Neural progenitor cell (in vitro differentiated cells): ENCODE measurements at regions not wholly inside any gene's neighbourhood (a gene's known extent, or its start where the extent isn't known, plus 50 kb on each side); places are given as distances from the start of the nearest gene placed in this dataset.

Experiments
- DNase-seq: peaks from one replicate; pipeline ENCODE4 v3.0.0-alpha.2; 2016; ENCODE audit warnings: low spot score
- H2AFZ ChIP-seq: fragments of 200-600 bp; sonication (generic); replicated peaks from 2 replicates; pipeline ENCODE4 v1.6.1; 2016; ENCODE audit warnings: antibody characterized with exemption
- H3F3A ChIP-seq: fragments of 200-600 bp; sonication (generic); 2 replicates; pipeline ENCODE4 v1.6.1; 2016; ENCODE audit warnings: antibody characterized with exemption, low read depth
- H3K27ac ChIP-seq: fragments of 200-600 bp; sonication (generic); 2 replicates; pipeline ENCODE4 v1.5.1; 2016; ENCODE audit warnings: mild to moderate bottlenecking
- H3K27me3 ChIP-seq: fragments of 200-600 bp; sonication (generic); 2 replicates; pipeline ENCODE4 v1.6.1; 2016; ENCODE audit warnings: mild to moderate bottlenecking, moderate library complexity
- H3K36me3 ChIP-seq: fragments of 200-600 bp; sonication (generic); 2 replicates; pipeline ENCODE4 v1.5.1; 2016
- H3K4me1 ChIP-seq: fragments of 200-600 bp; sonication (generic); 2 replicates; pipeline ENCODE4 v1.6.1; 2016; ENCODE audit warnings: mixed run types
- H3K4me2 ChIP-seq: fragments of 200-600 bp; sonication (generic); 2 replicates; pipeline ENCODE4 v1.6.1; 2016
- H3K4me3 ChIP-seq: fragments of 200-600 bp; sonication (generic); 2 replicates; pipeline ENCODE4 v1.5.1; 2016
- H3K79me2 ChIP-seq: fragments of 200-600 bp; sonication (generic); 2 replicates; pipeline ENCODE4 v1.6.1; 2016; ENCODE audit warnings: low read depth
- H3K9ac ChIP-seq: fragments of 200-600 bp; sonication (generic); 2 replicates; pipeline ENCODE4 v1.6.1; 2016
- H3K9me3 ChIP-seq: fragments of 200-600 bp; sonication (generic); 2 replicates; pipeline ENCODE4 v1.5.1; 2016; ENCODE audit warnings: low read depth
- H4K20me1 ChIP-seq: fragments of 200-600 bp; sonication (generic); 2 replicates; pipeline ENCODE4 v1.6.1; 2016; ENCODE audit warnings: low read depth
- H3K27ac Mint-ChIP-seq: 3 replicates; pipeline ENCODE4 v1.8.0; 2021; ENCODE audit warnings: mixed read lengths
- H3K27me3 Mint-ChIP-seq: 2 replicates; pipeline ENCODE4 v1.8.0; 2022; ENCODE audit warnings: low read depth, mild to moderate bottlenecking, inconsistent platforms, moderate library complexity, mixed read lengths; ENCODE audit not compliant: insufficient read depth
- H3K36me3 Mint-ChIP-seq: 3 replicates; pipeline ENCODE4 v1.8.0; 2021; ENCODE audit warnings: mixed read lengths
- H3K4me1 Mint-ChIP-seq: 3 replicates; pipeline ENCODE4 v1.8.0; 2021; ENCODE audit warnings: mixed read lengths
- H3K4me3 Mint-ChIP-seq: 3 replicates; pipeline ENCODE4 v1.8.0; 2021; ENCODE audit warnings: mild to moderate bottlenecking, moderate library complexity, mixed read lengths
- H3K9me3 Mint-ChIP-seq: 3 replicates; pipeline ENCODE4 v1.8.0; 2020; ENCODE audit warnings: mixed read lengths
- CTCF ChIP-seq: fragments of 200-600 bp; sonication (generic); IDR thresholded peaks from 2 replicates; pipeline ENCODE4 v1.5.1; 2017; ENCODE audit warnings: antibody characterized with exemption, mild to moderate bottlenecking
- EZH2 ChIP-seq: fragments of 200-600 bp; sonication (generic); IDR thresholded peaks from 2 replicates; pipeline ENCODE4 v1.6.1; 2017; ENCODE audit warnings: antibody characterized with exemption, mild to moderate bottlenecking, moderate library complexity
- EZH2phosphoT487 ChIP-seq: fragments of 200-600 bp; sonication (generic); IDR thresholded peaks from 2 replicates; pipeline ENCODE4 v1.6.1; 2017; ENCODE audit warnings: antibody characterized with exemption

GRCh38 chr6:20328266-20328923 is 73.3 kb upstream of the E2F3 start:
- H3K9me3 Mint-ChIP-seq: no peaks in the 10 kb centered on the region
- Histone ChIP-seq H3K9me3 (no peaks in the 10 kb centered on the region), H3K36me3 (no peaks in the 10 kb centered on the region), H3K4me1 (no peaks in the 10 kb centered on the region), H3K9ac (no peak overlapping the region), H3K27ac (no peak overlapping the region), H3K79me2 (no peaks in the 10 kb centered on the region), H3K4me3 (no peak overlapping the region), H3K4me2 (no peak overlapping the region), H4K20me1 (no peaks in the 10 kb centered on the region), H3K27me3 (no peaks in the 10 kb centered on the region), H2AFZ (no peak overlapping the region), H3F3A (no peaks in the 10 kb centered on the region)
- DNase-seq: no peak
- TF ChIP-seq CTCF (no peak), EZH2 (no peak), EZH2phosphoT487 (no peak)
- peaks cover 8% of the 10 kb centered on the region for H3K4me1 Mint-ChIP-seq
- no peak overlapping the region for H3K4me3 Mint-ChIP-seq
- H3K27me3 Mint-ChIP-seq: peaks cover 3% of the 10 kb centered on the region
- H3K27ac Mint-ChIP-seq: peak overlapping the region; percentile 15
- no peaks in the 10 kb centered on the region for H3K36me3 Mint-ChIP-seq

- peaks cover 3% of the 10 kb centered on the region for H3K27me3 Mint-ChIP-seq
- H3K27ac ChIP-seq: no peak overlapping the region
- H3K9me3 Mint-ChIP-seq: no peaks in the 10 kb centered on the region
- no peaks in the 10 kb centered on the region for H3F3A ChIP-seq
- no peak overlapping the region for H3K4me3 ChIP-seq
- peaks cover 12% of the 10 kb centered on the region for H3K4me1 Mint-ChIP-seq
- H4K20me1 ChIP-seq: no peaks in the 10 kb centered on the region
- H3K27ac Mint-ChIP-seq: peak overlapping the region; percentile 15
- H3K9me3 ChIP-seq: no peaks in the 10 kb centered on the region
- no peaks in the 10 kb centered on the region for H3K27me3 ChIP-seq
- no peak overlapping the region for H3K4me3 Mint-ChIP-seq
- no peaks in the 10 kb centered on the region for H3K4me1 ChIP-seq
- no peak overlapping the region for H3K9ac ChIP-seq
- H3K36me3 Mint-ChIP-seq: no peaks in the 10 kb centered on the region
- peak overlapping the region; percentile 71 for H2AFZ ChIP-seq
- DNase-seq: no peak
- no peak for TF ChIP-seq EZH2phosphoT487
- TF ChIP-seq CTCF: no peak
- no peak for TF ChIP-seq EZH2
- H3K4me2 ChIP-seq: no peak overlapping the region
- no peaks in the 10 kb centered on the region for H3K36me3 ChIP-seq
- no peaks in the 10 kb centered on the region for H3K79me2 ChIP-seq
These were observed 72.8 kb upstream of the E2F3 start for GRCh38 chr6:20328924-20329300.

GRCh38 chr6:20331042-20331441 is 70.6 kb upstream of the E2F3 start:
- no peak overlapping the region for H3K4me3 ChIP-seq
- H3K27me3 ChIP-seq: no peaks in the 10 kb centered on the region
- H3K9ac ChIP-seq: no peak overlapping the region
- no peak for DNase-seq
- H3K9me3 ChIP-seq: no peaks in the 10 kb centered on the region
- H3K27me3 Mint-ChIP-seq: peaks cover 3% of the 10 kb centered on the region
- no peaks in the 10 kb centered on the region for H3K4me1 ChIP-seq
- no peaks in the 10 kb centered on the region for H3K36me3 Mint-ChIP-seq
- peaks cover 14% of the 10 kb centered on the region for H3K4me1 Mint-ChIP-seq
- no peak overlapping the region for H3K4me2 ChIP-seq
- H2AFZ ChIP-seq: no peak overlapping the region
- no peaks in the 10 kb centered on the region for H3K36me3 ChIP-seq
- no peaks in the 10 kb centered on the region for H3K9me3 Mint-ChIP-seq
- H3K27ac ChIP-seq: no peak overlapping the region
- H3F3A ChIP-seq: no peaks in the 10 kb centered on the region
- H3K27ac Mint-ChIP-seq: no peak overlapping the region
- no peak overlapping the region for H3K4me3 Mint-ChIP-seq
- H4K20me1 ChIP-seq: no peaks in the 10 kb centered on the region
- no peaks in the 10 kb centered on the region for H3K79me2 ChIP-seq
- TF ChIP-seq EZH2phosphoT487 (no peak), EZH2 (no peak), CTCF (no peak)
